Stimulated activated effector memory CD8-positive, alpha-beta T cell treated with anti-CD3 and anti-CD28 coated beads, Interleukin-12 subunit alpha, Interleukin-12 subunit beta, amount 100 ng/mL, for 72 hours (primary cell): ENCODE measurements at regions not wholly inside any gene's neighbourhood (a gene's known extent, or its start where the extent isn't known, plus 50 kb on each side); places are given as distances from the start of the nearest gene placed in this dataset.

Experiments
- ATAC-seq: fragments of 150-1000 bp; cut with Tn5 transposase; 2 replicates; pipeline ENCODE4 v1.10.0; 2021
- DNase-seq, 2 donors: peaks; one replicate each; pipeline ENCODE4 v3.0.0; 2021 to 2022; ENCODE audit warnings: low spot score in 2 of 2
- H3K27ac Mint-ChIP-seq: one replicate; pipeline ENCODE4 v1.8.0; 2022; ENCODE audit warnings: mild to moderate bottlenecking, mixed read lengths
- H3K36me3 Mint-ChIP-seq: one replicate; pipeline ENCODE4 v1.8.0; 2022; ENCODE audit warnings: mild to moderate bottlenecking, mixed read lengths
- H3K4me1 Mint-ChIP-seq: one replicate; pipeline ENCODE4 v1.8.0; 2022; ENCODE audit warnings: mixed read lengths
- H3K4me3 Mint-ChIP-seq: one replicate; pipeline ENCODE4 v1.8.0; 2022; ENCODE audit warnings: mild to moderate bottlenecking, mixed read lengths
- H3K9me3 Mint-ChIP-seq: one replicate; pipeline ENCODE4 v1.8.0; 2022; ENCODE audit warnings: mixed read lengths

DNA sequence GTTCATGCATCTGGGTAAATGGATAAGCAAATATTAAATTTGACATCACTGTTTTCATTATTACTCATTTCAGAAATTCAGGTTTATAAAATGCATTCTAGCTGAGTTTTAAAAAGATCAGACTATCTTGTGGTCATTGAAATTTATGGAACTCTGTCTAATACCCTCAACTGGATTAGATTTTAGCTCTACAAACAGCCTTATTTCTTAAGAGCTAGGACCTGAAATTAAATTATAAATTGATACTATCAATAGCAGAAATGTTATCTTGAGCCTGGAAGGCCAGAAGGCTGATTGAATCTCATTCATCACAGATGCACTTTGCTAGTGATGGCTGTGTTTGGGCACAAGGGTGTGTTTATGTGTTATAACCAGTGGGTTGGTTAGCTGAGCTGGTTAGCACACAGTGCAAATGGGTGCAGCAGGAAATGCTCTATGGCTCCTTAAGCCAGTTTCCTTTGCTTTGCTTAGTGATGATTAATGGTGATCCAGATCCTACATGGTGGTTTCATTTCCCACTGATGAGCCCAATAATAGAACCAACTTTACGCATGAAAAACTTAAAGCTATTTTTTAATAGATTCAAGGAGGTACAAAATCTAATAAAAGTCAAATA, 310.8 kb upstream of the KLF12 start:
- Mint-ChIP-seq H3K27ac (no peak overlapping the region), H3K4me1 (no peaks in the 10 kb centered on the region), H3K4me3 (no peak overlapping the region), H3K9me3 (peaks cover 2% of the 10 kb centered on the region), H3K36me3 (no peaks in the 10 kb centered on the region)
- no peak for DNase-seq
- no peak for ATAC-seq

DNA sequence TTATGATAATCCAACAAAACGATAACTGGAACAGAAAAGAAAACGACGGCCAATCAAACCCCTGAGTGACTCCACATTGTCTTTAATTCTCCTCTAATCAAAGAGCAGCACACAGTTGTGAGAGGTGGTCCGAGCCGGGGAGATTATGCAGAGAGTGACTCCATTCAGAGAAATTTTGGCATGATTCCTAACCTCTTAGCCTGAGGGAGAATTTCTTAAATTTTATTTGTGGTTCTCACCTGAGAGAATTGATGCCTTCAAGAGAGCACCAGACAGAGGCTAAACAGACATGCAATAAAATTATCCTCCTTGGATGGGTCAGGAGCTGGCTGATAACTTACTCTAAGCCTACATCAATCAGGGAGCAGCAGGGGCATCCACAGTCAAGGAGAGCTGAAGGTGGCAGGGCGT, 310.0 kb upstream of the KLF12 start:
- H3K9me3 Mint-ChIP-seq, result peaks cover 2% of the 10 kb centered on the region
- H3K27ac Mint-ChIP-seq, result no peak overlapping the region
- H3K4me1 Mint-ChIP-seq, result no peaks in the 10 kb centered on the region
- ATAC-seq, result no peak
- H3K36me3 Mint-ChIP-seq, result no peaks in the 10 kb centered on the region
- no peak overlapping the region for H3K4me3 Mint-ChIP-seq
- DNase-seq, result no peak

DNA sequence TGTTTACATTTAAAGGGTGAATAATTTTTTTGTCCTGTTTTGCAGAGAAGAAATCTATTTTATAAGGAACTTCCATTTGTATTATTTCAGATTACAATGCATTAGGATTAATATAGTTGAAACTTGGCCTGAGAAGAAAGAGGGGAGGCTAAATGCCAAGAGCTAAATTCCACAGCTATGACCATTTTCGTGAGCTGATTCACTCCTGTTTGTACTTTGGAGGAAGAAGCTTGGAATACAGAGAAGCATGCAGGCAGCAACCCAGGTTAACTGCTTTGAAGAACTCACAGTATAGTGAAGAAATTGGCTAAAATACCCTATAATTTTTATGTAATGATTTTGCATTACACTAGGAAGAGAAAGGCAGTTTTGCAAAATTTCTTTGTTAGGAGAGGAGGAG, 309.4 kb upstream of the KLF12 start:
- DNase-seq (no peak), ATAC-seq (no peak)
- no peaks in the 10 kb centered on the region for H3K4me1 Mint-ChIP-seq
- H3K4me3 Mint-ChIP-seq, result no peak overlapping the region
- H3K36me3 Mint-ChIP-seq, result no peaks in the 10 kb centered on the region
- peaks cover 2% of the 10 kb centered on the region for H3K9me3 Mint-ChIP-seq
- no peak overlapping the region for H3K27ac Mint-ChIP-seq

DNA sequence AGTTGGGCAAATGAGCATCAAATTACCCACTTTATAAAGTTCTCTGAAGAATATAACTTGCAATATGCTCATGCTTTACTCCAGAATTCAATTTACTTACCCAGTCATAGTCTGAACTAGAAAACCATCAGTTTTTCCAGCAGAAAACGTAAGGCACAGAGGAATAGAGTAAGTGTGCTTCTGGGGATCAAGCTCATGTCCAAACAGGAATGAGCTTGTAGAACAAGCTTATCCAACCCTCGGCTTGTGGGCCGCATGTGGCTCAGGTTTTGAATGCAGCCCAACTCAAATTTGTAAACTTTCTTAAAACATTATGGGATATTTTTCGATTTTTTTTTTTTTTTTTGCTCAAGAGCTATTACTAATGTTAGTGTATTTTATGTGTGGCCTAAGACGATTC, 308.5 kb upstream of the KLF12 start:
- Mint-ChIP-seq H3K4me1 (no peaks in the 10 kb centered on the region), H3K9me3 (peaks cover 2% of the 10 kb centered on the region), H3K4me3 (no peak overlapping the region), H3K27ac (no peak overlapping the region), H3K36me3 (no peaks in the 10 kb centered on the region)
- DNase-seq (no peak), ATAC-seq (no peak)

DNA sequence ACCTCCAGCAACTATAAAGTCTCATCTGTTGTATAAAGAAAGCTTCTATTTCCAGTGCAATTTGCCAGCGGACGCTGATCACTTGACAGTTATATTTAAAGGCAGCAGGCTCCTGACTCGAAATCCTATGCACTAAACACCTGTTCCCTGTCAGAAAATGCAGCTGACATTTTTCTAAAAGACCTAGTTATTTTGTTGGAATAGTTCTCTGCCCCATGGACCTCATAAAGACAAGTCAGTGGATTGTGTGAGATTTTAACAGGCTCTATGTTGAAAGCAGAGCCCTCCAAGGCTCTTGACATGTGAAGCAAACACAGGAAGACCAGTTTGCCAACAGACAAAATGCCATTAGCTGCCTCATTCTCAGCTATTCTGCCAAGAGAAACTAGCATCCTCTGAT, 304.7 kb upstream of the KLF12 start:
- Mint-ChIP-seq H3K9me3 (peaks cover 2% of the 10 kb centered on the region), H3K36me3 (no peaks in the 10 kb centered on the region), H3K27ac (no peak overlapping the region), H3K4me3 (no peak overlapping the region), H3K4me1 (no peaks in the 10 kb centered on the region)
- DNase-seq (no peak), ATAC-seq (no peak)

DNA sequence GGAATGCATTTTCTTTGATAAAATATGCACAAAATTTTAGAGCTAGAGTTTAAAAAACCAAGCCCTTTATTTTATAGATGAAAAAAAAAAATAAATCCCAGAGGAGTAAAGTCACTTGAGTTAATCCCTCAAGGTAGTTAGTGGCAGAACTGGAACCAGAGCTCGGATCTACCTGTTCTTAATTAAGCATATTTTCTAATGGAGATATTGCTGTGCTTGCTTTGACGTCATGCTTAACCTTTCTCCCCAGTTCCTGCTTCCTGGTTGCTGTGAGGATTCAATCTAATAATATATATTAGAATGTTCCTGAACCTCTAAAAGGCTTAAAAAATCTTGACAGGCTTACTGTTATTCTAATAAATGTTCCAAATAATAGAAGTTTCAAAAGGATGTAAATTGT, 300.6 kb upstream of the KLF12 start:
- Mint-ChIP-seq H3K9me3 (no peaks in the 10 kb centered on the region), H3K27ac (no peak overlapping the region), H3K4me3 (no peak overlapping the region), H3K4me1 (no peaks in the 10 kb centered on the region), H3K36me3 (no peaks in the 10 kb centered on the region)
- no peak for ATAC-seq
- DNase-seq, result no peak

DNA sequence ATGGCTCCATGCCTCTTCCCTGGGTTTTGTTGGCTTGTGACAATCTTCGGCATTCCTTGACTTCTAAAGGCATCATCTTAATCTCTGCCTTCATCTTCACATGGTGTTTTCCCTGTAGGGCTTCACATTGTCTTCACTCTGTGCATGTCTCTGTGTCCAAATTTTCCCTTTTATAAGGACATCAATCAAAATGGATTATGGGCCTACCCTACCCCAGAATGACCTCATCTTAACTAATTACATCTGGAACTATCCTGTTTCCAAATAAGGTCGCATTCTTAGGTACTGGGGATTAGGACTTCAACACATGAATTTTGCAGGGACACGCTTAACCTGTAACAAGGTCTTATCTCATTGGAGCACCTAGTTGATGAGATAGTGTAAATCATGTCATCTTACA, 290.3 kb upstream of the KLF12 start:
- DNase-seq (no peak), ATAC-seq (no peak)
- Mint-ChIP-seq H3K4me1 (peaks cover 5% of the 10 kb centered on the region), H3K27ac (no peak overlapping the region), H3K9me3 (no peaks in the 10 kb centered on the region), H3K36me3 (no peaks in the 10 kb centered on the region), H3K4me3 (no peak overlapping the region)

DNA sequence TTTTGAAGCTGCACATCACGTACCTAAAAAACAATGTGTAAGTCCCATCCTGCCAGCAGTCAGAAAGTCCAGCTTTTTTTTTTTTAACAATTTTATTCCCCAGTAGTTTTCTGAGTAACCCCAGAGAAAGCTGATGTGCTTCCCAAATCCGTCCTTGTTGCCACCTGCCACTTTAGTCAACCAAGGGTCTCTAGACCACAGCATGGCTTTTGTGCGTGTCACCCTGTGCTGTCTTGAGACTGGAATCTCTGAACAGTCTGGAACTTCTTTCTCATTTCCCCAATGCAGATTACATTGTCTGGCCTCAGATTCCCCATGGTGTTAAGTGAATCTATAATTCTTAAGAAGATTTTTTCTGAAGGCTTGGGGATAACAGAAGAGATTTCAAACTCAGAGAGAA, 289.2 kb upstream of the KLF12 start:
- DNase-seq (no peak), ATAC-seq (no peak)
- H3K4me3 Mint-ChIP-seq, result no peak overlapping the region
- H3K36me3 Mint-ChIP-seq, result no peaks in the 10 kb centered on the region
- peaks cover 5% of the 10 kb centered on the region for H3K4me1 Mint-ChIP-seq
- no peaks in the 10 kb centered on the region for H3K9me3 Mint-ChIP-seq
- H3K27ac Mint-ChIP-seq, result no peak overlapping the region

DNA sequence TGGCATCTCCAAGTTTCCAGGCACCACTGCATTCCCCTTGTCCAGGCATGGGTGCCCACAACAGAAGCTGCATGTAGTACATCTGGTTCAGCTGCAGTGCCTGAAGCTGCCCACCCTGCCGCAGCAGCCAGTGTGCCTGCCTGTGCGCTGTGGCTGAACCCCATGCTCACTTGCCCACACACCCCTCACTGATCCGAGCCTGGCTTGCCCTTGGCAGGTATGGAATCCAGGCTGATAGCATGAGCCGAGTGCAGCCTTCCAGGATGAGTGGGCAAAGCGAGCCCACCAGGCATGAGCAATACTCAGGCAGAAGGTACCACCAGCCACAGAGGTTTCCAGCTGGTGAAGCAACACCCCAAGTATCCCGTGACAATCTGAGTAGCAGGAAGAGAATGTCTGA, 280.3 kb upstream of the KLF12 start:
- Mint-ChIP-seq H3K27ac (no peak overlapping the region), H3K36me3 (no peaks in the 10 kb centered on the region), H3K4me3 (no peak overlapping the region), H3K4me1 (no peaks in the 10 kb centered on the region), H3K9me3 (peaks cover 5% of the 10 kb centered on the region)
- DNase-seq (no peak), ATAC-seq (no peak)

DNA sequence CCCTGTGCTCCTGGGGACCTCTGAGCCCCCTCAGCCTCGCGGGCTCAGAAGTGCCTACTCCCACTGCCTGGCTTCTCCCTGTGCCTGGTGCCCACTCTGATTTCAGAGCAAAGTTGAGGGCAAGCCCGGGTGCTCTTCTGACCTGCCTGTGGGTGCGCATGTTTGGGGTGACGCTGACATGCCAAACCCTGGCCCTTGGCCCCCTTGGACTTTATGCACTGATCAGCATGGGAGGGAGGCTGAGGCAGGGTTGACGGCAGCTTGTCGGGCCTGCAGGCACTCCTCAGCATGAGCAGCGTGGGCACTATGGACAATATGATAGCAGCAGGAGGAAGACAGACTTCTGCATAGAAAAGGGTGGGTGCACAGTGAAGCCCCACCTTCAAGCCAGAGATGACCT, 279.3 kb upstream of the KLF12 start:
- no peaks in the 10 kb centered on the region for H3K36me3 Mint-ChIP-seq
- peaks cover 5% of the 10 kb centered on the region for H3K9me3 Mint-ChIP-seq
- no peaks in the 10 kb centered on the region for H3K4me1 Mint-ChIP-seq
- DNase-seq (no peak), ATAC-seq (no peak)
- H3K27ac Mint-ChIP-seq, result no peak overlapping the region
- no peak overlapping the region for H3K4me3 Mint-ChIP-seq

DNA sequence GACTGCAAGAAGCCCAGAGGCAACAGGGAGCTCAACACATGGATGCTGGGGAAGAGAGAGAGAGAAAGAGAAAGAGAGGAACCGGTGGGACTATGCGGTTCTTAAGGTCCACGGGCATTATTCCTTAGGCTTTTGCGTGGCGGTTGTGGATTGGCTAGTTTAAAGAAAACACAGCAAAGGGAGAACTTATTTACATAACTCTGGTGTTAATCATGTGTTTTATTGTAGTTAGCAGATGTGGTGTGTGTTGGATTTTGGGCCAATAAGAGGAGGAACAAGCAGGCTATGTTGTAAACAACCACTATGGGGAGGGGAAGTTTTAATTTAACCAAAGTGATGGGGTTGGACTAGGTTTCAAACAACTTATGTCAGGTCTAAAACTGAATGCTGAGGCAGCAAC, 275.3 kb upstream of the KLF12 start:
- DNase-seq (no peak), ATAC-seq (no peak)
- no peak overlapping the region for H3K4me3 Mint-ChIP-seq
- H3K9me3 Mint-ChIP-seq, result peaks cover 5% of the 10 kb centered on the region
- H3K4me1 Mint-ChIP-seq, result peaks cover 6% of the 10 kb centered on the region
- H3K36me3 Mint-ChIP-seq, result no peaks in the 10 kb centered on the region
- no peak overlapping the region for H3K27ac Mint-ChIP-seq

DNA sequence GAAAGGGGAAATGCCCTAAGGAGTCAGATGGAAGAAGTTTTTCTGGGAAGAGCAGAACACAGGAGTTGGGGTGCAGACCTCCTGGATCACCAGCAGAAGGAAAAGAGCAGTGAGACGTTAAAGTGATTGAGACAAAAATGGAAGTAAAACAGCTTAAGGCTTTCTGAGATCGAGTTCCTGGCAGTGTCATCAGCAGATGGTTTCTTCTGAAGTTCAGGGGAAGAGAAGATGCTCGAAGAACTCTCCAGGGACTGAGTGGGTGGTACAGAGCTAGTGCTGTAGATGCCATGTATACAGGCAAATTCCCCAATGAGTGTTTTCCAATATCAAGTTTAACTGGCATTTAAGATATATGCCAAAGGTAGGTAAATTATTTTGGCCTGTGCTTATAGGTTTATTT, 272.2 kb upstream of the KLF12 start:
- Mint-ChIP-seq H3K36me3 (no peaks in the 10 kb centered on the region), H3K4me1 (peaks cover 6% of the 10 kb centered on the region), H3K27ac (no peak overlapping the region), H3K4me3 (no peak overlapping the region), H3K9me3 (peaks cover 9% of the 10 kb centered on the region)
- no peak for ATAC-seq
- DNase-seq, result no peak

DNA sequence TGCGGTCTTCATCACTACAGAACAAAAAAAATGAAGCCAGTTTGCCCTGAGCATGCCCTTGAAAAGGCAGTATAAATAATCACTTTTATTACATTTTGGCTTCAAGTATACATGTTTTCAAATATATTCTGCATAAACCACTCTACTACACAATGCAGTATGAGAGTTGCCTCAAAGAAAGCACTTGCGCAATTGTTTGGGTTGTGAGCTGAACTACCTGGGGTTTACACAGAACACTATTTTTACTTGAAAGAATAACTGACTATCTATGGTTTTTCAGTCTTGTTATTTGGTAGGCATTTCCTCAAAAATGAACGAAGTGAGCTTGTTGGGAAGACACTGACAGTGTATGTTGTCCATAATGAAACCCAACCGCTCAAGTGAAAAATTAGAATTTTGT, 264.4 kb upstream of the KLF12 start:
- Mint-ChIP-seq H3K4me3 (no peak overlapping the region), H3K9me3 (peaks cover 9% of the 10 kb centered on the region), H3K4me1 (no peaks in the 10 kb centered on the region), H3K36me3 (no peaks in the 10 kb centered on the region), H3K27ac (no peak overlapping the region)
- ATAC-seq (no peak), DNase-seq (no peak)

DNA sequence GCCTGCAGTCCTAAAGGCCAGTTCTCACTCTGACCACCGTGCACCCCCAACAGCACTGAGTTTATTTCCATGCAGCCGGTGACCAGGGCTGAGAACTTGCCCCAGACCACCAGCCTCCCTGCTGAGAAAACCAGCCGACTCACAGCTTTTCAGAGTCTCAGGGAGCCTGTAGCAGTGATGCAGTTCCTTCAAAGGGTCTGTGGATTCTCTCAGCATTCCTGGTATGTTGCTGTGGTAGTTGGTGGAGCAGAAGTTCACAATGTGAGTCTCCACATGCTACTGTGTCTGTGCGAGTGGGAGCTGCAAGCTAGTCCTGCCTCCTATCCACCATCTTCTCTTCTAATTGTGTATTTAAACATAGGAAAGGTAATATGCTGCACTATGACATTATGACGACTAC, 254.9 kb upstream of the KLF12 start:
- no peak for DNase-seq
- no peak for ATAC-seq
- H3K27ac Mint-ChIP-seq, result no peak overlapping the region
- H3K9me3 Mint-ChIP-seq, result peaks cover 8% of the 10 kb centered on the region
- no peaks in the 10 kb centered on the region for H3K4me1 Mint-ChIP-seq
- H3K36me3 Mint-ChIP-seq, result no peaks in the 10 kb centered on the region
- H3K4me3 Mint-ChIP-seq, result no peak overlapping the region

DNA sequence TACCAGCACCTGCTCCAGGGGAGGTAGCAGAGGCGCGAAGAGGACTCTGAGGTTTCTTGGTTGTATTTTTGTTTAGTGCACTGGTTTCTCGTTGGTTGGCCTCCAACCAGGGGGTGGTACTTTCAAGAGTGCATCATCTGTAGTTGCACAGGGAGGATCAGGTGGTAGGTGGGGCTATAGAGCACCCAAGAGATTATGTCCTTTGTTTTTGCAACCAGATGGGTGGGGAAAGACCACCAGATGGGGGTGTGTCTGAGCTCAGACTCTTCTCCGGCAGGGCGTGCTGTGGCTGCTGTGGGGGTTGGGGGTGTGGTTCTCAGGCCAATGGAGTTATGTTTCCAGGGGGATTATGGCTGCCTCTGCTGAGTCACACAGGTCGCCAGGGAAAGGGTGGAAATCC, 254.4 kb upstream of the KLF12 start:
- Mint-ChIP-seq H3K36me3 (no peaks in the 10 kb centered on the region), H3K4me3 (no peak overlapping the region), H3K27ac (no peak overlapping the region), H3K4me1 (no peaks in the 10 kb centered on the region), H3K9me3 (peaks cover 8% of the 10 kb centered on the region)
- DNase-seq (no peak), ATAC-seq (no peak)

DNA sequence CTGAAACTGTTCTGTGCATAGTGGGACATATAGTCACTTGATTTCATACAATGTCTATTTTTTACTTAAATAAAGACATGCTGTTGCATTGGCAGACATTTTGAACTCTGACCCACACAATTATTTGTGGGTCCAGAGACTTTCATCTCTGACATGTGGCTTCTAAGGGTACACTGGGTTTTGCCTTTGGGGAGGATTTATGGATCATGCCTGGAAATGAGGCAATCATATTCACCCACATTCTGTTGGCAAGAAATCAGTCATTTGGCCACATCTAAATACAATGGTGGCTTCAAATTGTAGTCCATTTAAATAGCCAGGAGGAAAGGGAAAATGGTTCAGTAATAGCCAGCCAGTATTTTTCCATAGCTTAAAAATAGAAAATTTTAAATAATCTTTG, 238.3 kb upstream of the KLF12 start:
- ATAC-seq (no peak), DNase-seq (no peak)
- no peak overlapping the region for H3K4me3 Mint-ChIP-seq
- no peaks in the 10 kb centered on the region for H3K36me3 Mint-ChIP-seq
- no peaks in the 10 kb centered on the region for H3K4me1 Mint-ChIP-seq
- no peak overlapping the region for H3K27ac Mint-ChIP-seq
- H3K9me3 Mint-ChIP-seq, result no peaks in the 10 kb centered on the region

DNA sequence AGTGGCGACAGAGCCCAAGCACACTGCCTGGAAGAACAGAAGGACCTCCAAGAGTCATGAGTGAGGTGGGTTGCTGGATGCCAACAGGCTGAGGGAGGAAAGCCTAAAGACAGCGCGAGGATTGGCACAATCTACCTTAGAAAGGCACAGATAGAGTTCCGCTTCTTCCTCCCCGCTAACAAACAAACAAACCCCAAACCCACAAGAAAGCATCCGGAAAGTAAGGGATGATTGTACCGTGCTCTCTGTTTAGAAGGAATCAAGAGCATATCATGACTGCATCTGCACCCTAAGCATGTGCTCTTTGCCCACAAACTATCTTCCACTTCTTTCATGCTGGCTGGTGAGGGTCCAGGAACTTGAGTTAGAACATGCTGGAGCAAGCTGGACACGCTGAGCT, 233.0 kb upstream of the KLF12 start:
- Mint-ChIP-seq H3K27ac (no peak overlapping the region), H3K4me1 (no peaks in the 10 kb centered on the region), H3K4me3 (no peak overlapping the region), H3K9me3 (no peaks in the 10 kb centered on the region), H3K36me3 (no peaks in the 10 kb centered on the region)
- peak; percentile 11 for ATAC-seq
- DNase-seq, result no peak
